ENCODE measurements at regions not wholly inside any gene's neighbourhood (a gene's known extent, or its start where the extent isn't known, plus 50 kb on each side); places are given as distances from the start of the nearest gene placed in this dataset.
A peak's percentile ranks its signal among the peaks of the same experiment; 100 is the strongest.
"Not testable (repeated sequence)": the region's sequence is repeated elsewhere in the genome, so short reads cannot be mapped to it uniquely, and the experiment has no call there.

DNA sequence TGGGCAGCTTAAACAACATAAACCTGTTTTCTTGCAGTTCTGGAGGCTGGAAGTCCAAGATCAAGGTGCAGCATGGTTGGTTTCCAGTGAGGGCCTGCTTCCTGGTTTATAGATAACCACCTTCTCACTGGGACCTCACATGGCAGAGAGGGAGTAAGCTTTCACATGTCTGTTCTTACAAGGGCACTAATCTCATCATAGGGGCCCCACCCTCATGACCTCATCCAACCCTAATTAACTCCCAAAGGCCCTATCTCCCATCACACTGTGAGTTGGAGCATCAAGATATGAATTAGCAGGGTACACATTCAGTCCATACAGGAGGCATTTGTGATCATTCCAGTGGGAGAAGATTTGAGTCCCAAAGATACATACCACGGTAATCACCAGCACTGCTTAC, 50.5 kb upstream of the GRIN2A start:
- no peak for TF ChIP-seq TAF1 (IDR thresholded peaks at IDR 0.05; ENCODE audit: borderline replicate concordance, low read depth, low read length)
- TF ChIP-seq POLR2AphosphoS5 (IDR thresholded peaks at IDR 0.05; ENCODE audit: low read depth, low read length) = no peak
- no peak for TF ChIP-seq POLR2A (IDR thresholded peaks at IDR 0.05; ENCODE audit: low read depth, low read length)
- FAIRE-seq (no peak), DNase-seq (ENCODE audit: insufficient read length) (no peak)

DNA sequence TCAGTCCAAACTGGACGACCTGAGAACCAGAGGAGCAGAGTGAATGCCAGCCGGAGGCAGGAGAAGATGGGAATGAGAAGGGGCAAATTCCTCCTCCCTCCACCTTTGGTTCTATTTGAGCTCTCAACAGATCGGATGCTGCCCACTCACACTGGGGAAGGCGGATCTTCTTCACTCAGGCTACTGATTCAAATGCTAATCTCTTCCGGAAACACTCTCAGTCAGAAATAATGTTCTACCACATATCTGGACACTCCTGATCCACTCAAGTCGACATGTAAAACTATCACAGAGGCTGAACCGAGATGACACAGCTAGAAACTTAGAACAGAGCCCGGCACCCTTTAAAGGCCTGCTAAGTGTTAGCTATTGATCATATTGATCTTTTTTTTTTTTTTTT, 57.4 kb upstream of the GRIN2A start:
- TF ChIP-seq POLR2AphosphoS5 (IDR thresholded peaks at IDR 0.05; ENCODE audit: low read depth, low read length) = no peak
- no peak for TF ChIP-seq TAF1 (IDR thresholded peaks at IDR 0.05; ENCODE audit: borderline replicate concordance, low read depth, low read length)
- DNase-seq (ENCODE audit: insufficient read length) (no peak), FAIRE-seq (no peak)

DNA sequence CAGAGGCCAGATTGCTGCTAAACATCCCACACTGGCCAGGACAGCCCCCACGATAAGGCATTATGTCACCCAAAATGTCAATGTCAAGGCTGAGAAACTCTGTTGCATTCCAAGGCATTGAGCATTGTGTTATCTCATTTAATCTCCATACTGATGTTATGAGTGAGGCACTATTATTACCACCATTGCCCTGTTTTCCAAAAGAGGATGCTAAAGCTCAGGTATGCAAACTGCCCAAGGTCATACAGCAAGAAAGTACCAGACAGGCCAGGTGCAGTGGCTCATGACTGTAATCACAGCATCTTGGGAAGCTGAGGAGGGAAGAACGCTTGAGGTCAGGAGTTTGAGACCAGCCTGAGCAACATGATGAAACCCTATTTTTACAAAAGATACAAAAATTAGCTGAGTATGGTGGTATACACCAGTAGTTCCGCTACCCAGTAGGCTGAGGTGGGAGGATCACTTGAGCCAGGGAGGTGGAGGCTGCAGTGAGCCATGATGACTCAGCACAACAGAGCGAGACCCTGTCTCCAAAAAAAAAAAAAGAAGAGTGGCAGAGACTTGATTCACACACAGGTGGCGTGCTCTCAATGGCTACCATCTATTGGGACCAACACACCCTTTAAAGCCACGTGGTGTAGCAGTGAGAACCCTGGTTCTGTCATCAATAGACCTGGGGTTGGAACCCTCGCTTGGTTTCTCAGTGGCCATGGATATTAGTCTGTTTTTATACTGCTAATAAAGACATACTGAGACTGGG, 58.8 kb upstream of the GRIN2A start:
- TF ChIP-seq POLR2AphosphoS5 (IDR thresholded peaks at IDR 0.05; ENCODE audit: low read depth, low read length) (no peak), TAF1 (IDR thresholded peaks at IDR 0.05; ENCODE audit: borderline replicate concordance, low read depth, low read length) (no peak), POLR2A (IDR thresholded peaks at IDR 0.05; ENCODE audit: low read depth, low read length) (no peak)
- FAIRE-seq (no peak), DNase-seq (ENCODE audit: insufficient read length) (no peak)

DNA sequence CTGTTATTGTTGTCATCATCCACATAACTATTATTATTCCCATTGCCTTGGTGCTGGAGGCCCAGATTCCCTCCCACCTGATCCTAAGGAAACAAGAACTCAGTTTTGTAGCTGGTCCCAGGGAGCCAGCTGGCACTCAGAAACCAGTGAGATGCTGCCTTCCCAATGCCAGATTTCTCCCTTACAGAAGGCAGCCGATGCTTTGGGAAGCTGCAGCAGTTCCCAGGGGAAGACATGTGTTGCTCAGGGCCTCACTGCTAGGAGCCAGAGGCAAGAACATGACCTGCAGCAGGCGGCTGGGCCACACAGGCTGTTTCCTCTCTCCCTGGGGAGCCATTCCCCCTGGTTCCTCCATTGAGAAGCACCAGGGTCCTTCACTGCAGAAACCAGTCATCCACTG, 59.9 kb upstream of the GRIN2A start:
- FAIRE-seq = no peak
- TF ChIP-seq POLR2A (IDR thresholded peaks at IDR 0.05; ENCODE audit: low read depth, low read length) (no peak), TAF1 (IDR thresholded peaks at IDR 0.05; ENCODE audit: borderline replicate concordance, low read depth, low read length) (no peak), POLR2AphosphoS5 (IDR thresholded peaks at IDR 0.05; ENCODE audit: low read depth, low read length) (no peak)
- DNase-seq (ENCODE audit: insufficient read length) = no peak

DNA sequence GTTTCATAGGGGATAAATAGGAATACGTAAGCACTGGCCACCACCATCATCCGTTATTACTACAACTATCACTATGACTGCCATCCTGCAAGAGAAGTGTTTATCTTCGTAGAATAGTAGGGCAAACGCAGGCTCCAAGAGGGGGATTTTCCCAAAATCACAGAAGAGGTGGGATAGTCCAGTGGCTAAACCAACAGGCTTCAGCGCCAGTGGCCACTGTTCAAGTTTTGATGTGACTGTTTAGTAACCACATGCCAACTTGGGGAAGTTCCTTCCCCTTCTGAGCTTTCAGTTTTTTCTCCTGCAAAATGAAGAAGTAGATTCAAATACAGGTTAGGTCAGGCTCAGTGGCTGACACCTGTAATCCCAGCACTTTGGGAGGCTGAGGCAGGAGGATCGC, 60.7 kb upstream of the GRIN2A start:
- DNase-seq (ENCODE audit: insufficient read length) = no peak
- TF ChIP-seq POLR2AphosphoS5 (IDR thresholded peaks at IDR 0.05; ENCODE audit: low read depth, low read length) = no peak
- TF ChIP-seq TAF1 (IDR thresholded peaks at IDR 0.05; ENCODE audit: borderline replicate concordance, low read depth, low read length) = no peak
- no peak for TF ChIP-seq POLR2A (IDR thresholded peaks at IDR 0.05; ENCODE audit: low read depth, low read length)
- FAIRE-seq = peak; percentile 38

DNA sequence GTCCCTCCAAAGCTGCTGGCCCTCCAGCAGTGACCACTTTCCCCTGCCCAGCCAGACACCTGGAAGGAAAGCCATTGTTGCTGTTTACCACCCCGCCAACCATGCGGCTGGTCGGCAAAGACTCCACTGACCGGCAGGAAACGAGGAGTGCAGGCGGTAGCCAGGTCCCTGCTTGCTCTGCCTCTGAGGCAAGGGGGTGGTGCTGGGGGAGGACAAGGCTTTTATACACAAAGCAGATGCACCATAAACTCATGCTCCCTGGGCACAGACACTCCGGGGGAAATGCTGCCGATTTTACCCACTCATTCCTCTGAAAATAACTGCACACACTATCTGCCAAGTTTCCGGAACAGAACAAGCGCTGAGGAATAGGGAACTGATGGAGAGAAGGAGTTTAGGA, 62.8 kb upstream of the GRIN2A start:
- TF ChIP-seq TAF1 (IDR thresholded peaks at IDR 0.05; ENCODE audit: borderline replicate concordance, low read depth, low read length) (no peak), POLR2AphosphoS5 (IDR thresholded peaks at IDR 0.05; ENCODE audit: low read depth, low read length) (no peak), POLR2A (IDR thresholded peaks at IDR 0.05; ENCODE audit: low read depth, low read length) (no peak)
- FAIRE-seq = no peak
- DNase-seq (ENCODE audit: insufficient read length) = no peak

DNA sequence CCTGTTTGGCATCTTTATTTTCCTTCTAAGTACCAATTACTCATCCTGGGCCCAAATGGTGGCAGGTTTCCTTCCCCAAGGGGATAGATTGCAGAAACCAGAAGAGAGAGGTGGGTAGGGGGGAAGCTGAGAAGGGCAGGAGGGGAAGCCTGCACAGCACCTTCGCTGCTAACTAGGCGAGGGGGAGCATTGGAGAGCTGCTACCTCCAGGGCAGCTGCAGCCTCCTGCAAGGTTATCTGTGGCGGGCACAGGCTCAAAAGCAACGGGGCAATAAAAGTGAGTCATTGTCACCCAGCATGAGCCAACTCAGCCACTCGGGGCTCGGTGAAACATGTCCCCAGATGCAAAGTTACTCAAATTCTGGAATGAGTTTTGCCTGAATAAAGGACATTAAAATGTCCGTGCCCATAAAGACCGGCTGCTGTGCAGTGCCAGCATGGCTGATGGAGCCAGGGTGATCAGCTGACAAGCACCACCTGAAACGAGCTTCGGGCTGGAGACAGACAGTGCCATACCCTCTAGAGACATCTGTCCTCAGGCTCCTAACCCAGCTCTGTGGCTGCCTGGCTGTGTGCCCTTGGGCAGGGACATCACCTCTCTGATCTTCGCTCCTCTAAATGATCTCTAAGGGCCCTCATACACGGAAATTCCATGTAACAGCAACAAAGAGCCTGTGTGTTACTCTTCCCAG, 68.1 kb upstream of the GRIN2A start:
- no peak for DNase-seq (ENCODE audit: insufficient read length)
- FAIRE-seq = no peak
- TF ChIP-seq POLR2AphosphoS5 (IDR thresholded peaks at IDR 0.05; ENCODE audit: low read depth, low read length) (no peak), TAF1 (IDR thresholded peaks at IDR 0.05; ENCODE audit: borderline replicate concordance, low read depth, low read length) (no peak), POLR2A (IDR thresholded peaks at IDR 0.05; ENCODE audit: low read depth, low read length) (no peak)

DNA sequence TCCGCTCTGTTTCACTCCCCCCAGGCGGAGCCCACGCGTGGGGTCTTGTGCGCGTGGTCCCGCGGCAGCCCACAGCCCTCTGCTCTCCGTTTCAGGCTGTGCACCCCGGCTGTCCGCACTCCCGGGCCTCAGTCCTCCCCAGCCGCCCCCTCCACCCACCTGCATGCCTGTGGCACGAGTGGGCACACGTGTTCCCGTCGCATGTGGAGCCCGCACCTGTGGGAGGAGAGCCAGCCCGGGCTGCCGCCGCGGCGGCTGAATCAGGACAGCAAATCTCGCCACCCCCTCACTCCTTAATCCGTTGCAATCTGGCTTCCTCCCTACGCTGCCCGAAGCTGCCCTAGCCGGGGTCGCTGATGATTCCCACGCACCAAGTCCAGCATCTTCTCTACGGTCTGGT, 69.9 kb upstream of the GRIN2A start:
- no peak for FAIRE-seq
- no peak for DNase-seq (ENCODE audit: insufficient read length)
- TF ChIP-seq TAF1 (IDR thresholded peaks at IDR 0.05; ENCODE audit: borderline replicate concordance, low read depth, low read length) (no peak), POLR2AphosphoS5 (IDR thresholded peaks at IDR 0.05; ENCODE audit: low read depth, low read length) (no peak), POLR2A (IDR thresholded peaks at IDR 0.05; ENCODE audit: low read depth, low read length) (no peak)

DNA sequence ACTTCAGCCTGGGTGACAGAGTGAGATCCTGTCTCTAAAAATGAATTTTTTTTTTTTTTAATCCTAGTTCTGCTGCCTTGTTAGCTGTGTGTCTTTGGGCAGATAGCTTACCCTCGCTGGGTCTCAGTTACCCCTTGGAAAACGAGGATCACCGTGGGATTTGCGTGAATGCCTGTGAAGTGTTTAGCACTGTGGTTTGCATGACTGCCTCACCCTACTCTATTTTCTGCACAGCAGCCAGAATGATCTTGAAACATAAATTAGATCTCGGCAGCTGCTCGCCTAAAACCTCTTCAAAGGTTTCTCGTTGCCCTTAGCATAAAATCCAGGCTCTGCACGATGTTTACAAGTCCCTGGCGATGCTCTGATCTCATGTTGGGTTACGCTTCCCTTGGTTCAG, 71.2 kb upstream of the GRIN2A start:
- FAIRE-seq = no peak
- no peak for DNase-seq (ENCODE audit: insufficient read length)
- TF ChIP-seq POLR2A (IDR thresholded peaks at IDR 0.05; ENCODE audit: low read depth, low read length) (no peak), POLR2AphosphoS5 (IDR thresholded peaks at IDR 0.05; ENCODE audit: low read depth, low read length) (no peak)

DNA sequence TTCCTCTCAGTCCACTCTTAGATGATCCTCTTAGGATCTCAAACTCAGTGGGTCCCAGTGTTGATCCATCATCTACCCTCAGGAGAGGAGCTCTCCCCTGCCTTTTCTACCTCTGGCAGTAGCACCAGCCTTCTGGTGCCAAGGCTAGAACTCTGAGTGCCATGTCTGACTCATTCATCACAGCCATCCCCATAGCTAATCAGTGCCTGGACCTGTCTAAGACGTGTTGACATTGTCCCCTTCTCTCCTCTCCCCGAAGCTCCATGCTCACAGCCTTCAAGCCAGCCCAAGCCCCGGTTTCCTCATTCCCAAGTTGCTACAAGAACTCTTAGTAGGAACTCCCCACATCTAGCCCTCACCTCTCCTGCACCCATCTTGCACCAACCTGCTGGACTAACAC, 73.5 kb upstream of the GRIN2A start:
- DNase-seq (ENCODE audit: insufficient read length) = no peak
- TF ChIP-seq POLR2AphosphoS5 (IDR thresholded peaks at IDR 0.05; ENCODE audit: low read depth, low read length) (no peak), TAF1 (IDR thresholded peaks at IDR 0.05; ENCODE audit: borderline replicate concordance, low read depth, low read length) (no peak), POLR2A (IDR thresholded peaks at IDR 0.05; ENCODE audit: low read depth, low read length) (no peak)
- FAIRE-seq = no peak

DNA sequence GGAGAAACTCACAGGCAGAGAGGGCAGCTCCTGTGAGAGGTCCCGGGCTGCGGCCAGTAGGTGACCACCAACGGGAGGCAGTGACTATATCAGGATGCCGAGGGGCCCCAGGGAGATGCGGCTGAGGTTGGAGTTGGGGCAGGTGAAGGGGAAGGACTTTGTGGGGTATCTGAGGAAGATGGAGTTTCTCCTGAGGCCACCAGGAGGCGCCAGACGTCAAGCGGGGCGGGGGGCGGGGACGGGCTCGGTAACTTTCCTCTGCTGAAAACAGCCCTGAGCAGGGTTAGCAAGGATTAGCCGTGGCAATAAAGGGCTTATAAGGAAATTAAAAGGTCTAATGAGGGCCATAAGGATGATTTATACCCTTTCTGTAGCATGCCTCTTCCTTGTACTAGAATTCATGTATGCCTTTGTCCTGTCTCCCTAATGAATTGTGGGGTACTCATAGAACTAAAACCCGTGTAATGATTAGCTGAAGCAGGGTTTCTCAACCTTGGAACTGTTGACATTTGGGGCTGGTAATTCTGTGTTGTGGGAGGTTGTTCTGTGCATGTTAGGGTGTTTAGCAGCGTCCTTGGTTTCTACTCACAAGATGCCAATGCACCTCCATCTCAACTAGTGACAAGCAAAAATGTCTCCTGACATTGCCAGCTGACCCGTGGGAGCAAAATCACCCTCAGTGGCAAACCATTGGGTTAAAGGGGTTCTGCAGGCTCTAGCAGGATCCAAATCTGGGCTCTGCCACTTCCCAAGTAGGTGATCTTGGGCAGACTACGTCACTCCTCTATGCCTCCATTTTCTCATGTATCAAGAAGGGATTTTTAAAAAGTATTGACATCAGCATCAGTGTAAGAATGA, 74.8 kb upstream of the GRIN2A start:
- TF ChIP-seq TAF1 (IDR thresholded peaks at IDR 0.05; ENCODE audit: borderline replicate concordance, low read depth, low read length) (no peak), POLR2A (IDR thresholded peaks at IDR 0.05; ENCODE audit: low read depth, low read length) (no peak), POLR2AphosphoS5 (IDR thresholded peaks at IDR 0.05; ENCODE audit: low read depth, low read length) (no peak)
- peak; percentile 61 for DNase-seq (ENCODE audit: insufficient read length)
- peak; percentile 86 for FAIRE-seq

DNA sequence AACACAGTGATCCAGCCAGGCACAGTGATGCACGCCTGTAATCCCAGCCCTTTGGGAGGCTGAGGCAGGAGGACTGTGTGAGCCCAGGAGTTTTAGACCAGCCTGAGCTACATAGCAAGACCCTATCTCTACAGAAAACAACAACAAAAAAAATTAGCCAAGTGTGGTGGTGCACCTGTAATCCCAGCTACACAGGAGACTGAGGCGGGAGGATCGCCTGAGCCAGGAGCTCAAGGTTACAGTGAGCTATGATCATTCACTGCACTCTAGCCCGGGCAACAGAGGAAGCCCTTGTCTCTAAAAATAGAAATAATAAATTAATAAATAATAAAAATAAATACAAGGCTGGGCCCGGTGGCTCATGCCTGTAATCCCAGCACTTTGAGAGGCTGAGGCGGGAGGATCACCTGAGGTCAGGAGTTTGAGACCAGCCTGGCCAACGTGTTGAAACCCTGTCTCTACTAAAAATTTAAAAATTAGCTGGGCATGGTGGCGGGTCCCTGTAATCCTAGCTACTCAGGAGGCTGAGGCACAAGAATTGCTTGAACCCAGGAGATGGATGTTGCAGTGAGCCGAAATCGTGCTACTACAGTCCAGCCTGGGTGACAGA, 75.5 kb upstream of the GRIN2A start:
- not testable (repeated sequence) for DNase-seq (ENCODE audit: insufficient read length); FAIRE-seq

DNA sequence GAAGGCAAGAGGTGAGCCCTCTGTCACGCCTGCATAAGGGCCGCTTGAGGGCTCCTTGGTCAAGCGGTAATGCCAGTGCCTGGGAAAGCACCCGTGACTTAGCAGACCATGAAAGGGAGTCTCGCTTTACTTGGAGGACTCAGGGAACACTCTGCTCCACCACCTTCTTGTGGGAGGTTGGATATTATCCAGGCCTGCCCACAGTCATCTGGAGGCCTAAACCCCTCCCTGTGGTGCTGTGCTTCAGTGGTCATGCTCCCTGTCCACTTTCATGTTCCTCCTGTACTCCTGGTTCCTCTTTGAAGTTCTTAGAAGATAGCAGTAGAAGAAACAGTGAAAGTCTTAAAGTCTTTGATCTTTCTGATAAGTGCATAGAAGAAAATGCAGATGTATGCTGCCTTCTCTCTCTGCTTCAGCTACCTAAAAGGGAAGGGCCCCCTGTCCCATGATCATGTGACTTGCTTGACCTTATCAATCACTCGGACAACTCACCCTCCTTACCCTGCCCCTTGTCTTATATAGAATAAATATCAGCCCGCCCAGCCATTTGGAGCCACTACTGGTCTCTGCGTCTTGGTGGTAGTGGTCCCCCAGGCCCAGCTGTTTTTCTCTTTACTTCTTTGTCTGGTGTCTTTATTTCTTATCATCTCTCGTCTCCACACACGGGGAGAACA, 76.8 kb upstream of the GRIN2A start:
- peak; percentile 56 for FAIRE-seq
- not testable (repeated sequence) for DNase-seq (ENCODE audit: insufficient read length)

All from GM12892 (cell line).